SK-N-MC (cell line): ENCODE measurements at regions not wholly inside any gene's neighbourhood (a gene's known extent, or its start where the extent isn't known, plus 50 kb on each side); places are given as distances from the start of the nearest gene placed in this dataset.

Source experiments
- FOXP2 ChIP-seq: optimal IDR thresholded peaks from 2 replicates; pipeline ENCODE3; 2011; ENCODE audit warnings: mild to moderate bottlenecking, moderate library complexity; ENCODE audit not compliant: insufficient read depth; ENCODE audit errors: extremely low read length, control extremely low read depth
- POLR2AphosphoS5 ChIP-seq: IDR thresholded peaks from 2 replicates; pipeline ENCODE4 v1.6.1; 2012; ENCODE audit warnings: mild to moderate bottlenecking, low read depth, low read length, borderline replicate concordance

DNA sequence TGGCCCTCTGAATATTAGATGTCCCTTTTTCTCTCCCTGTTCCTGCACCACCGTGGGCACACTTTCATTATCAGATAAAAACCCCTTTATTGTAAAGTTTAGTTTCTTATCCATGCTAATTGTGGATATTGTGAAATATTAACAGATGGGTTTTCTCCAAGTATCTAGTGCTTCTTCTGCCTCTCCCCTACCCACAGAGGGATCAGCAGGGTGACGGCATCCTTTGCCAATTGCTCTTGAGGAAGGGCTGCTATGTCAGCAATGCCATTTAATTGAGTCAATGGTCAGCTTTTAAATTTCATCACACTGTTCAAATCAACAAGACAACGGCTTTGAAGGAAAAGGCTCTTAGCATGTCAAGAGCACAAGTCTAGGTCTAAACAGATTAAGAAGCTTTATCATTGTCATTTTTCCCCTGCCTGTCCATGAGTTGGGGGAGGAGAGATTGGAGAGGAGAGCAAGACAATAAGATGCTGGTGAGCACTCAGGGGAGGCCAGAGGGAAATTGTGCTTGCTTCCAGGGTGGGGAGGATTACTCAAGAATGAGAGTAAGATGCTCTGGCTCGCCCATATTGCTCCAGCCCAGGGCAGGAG, 443.0 kb upstream of the CCL2 start:
- TF ChIP-seq POLR2AphosphoS5 (no peak), FOXP2 (no peak)
